ENCODE measurements at regions not wholly inside any gene's neighbourhood (a gene's known extent, or its start where the extent isn't known, plus 50 kb on each side); places are given as distances from the start of the nearest gene placed in this dataset.
"Not testable (repeated sequence)": the region's sequence is repeated elsewhere in the genome, so short reads cannot be mapped to it uniquely, and the experiment has no call there.

DNA sequence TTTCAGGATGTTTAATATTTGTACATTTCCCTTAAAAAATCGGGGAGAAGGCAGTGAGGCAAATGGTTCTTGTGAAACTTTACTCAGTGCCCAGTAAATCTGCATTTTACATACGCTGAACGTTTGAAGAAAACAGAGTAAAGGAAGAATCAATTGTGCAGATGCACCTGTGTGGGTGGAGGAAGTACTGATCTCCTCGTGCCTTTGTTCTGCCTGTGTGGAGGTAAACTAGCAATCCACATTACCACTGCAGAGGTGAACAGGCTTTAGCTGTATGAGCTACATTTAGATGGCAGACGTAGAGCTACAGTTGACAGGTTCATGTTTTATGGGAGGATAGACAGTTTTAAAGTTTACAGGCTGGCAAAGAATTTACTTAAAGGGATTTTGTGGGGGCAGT lies 62.7 kb upstream of the VIPR2 start:
- Mint-ChIP-seq H3K9me3 (no peaks in the 10 kb centered on the region), H3K4me3 (no peak overlapping the region), H3K27me3 (no peaks in the 10 kb centered on the region), H3K36me3 (ENCODE audit: low read depth) (no peaks in the 10 kb centered on the region), H3K4me1 (ENCODE audit: low read depth) (peaks cover 4% of the 10 kb centered on the region), H3K27ac (no peak overlapping the region)

- no peak overlapping the region for H3K4me3 Mint-ChIP-seq
- no peaks in the 10 kb centered on the region for H3K9me3 Mint-ChIP-seq
- H3K27me3 Mint-ChIP-seq: no peaks in the 10 kb centered on the region
- H3K4me1 Mint-ChIP-seq (ENCODE audit: low read depth): peaks cover 4% of the 10 kb centered on the region
- no peak overlapping the region for H3K27ac Mint-ChIP-seq
- H3K36me3 Mint-ChIP-seq (ENCODE audit: low read depth): no peaks in the 10 kb centered on the region
Observed at GRCh38 chr7:159205833-159206232, 61.2 kb upstream of the VIPR2 start.

DNA sequence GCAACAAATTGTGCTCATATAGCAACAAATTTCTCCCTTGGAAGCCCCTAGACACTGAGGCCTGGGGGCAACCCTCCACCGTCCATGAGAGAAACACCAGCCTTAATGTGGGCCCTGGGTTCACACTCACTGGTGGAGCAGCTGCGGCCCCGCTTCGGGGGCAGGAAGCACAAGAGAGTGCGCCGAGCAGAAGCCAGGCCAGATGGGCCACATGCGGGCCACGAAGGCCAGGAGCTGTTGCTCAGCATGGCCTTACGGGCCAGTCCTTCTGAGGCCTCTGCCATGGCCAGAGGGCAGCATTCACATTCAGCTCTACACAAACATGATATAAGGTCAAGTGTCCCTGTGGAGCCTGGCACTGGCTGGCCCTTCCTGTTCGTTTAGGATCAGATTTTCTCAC lies 60.0 kb upstream of the VIPR2 start:
- Mint-ChIP-seq H3K27ac (no peak overlapping the region), H3K9me3 (no peaks in the 10 kb centered on the region), H3K27me3 (no peaks in the 10 kb centered on the region), H3K4me3 (no peak overlapping the region), H3K36me3 (ENCODE audit: low read depth) (no peaks in the 10 kb centered on the region), H3K4me1 (ENCODE audit: low read depth) (no peaks in the 10 kb centered on the region)

DNA sequence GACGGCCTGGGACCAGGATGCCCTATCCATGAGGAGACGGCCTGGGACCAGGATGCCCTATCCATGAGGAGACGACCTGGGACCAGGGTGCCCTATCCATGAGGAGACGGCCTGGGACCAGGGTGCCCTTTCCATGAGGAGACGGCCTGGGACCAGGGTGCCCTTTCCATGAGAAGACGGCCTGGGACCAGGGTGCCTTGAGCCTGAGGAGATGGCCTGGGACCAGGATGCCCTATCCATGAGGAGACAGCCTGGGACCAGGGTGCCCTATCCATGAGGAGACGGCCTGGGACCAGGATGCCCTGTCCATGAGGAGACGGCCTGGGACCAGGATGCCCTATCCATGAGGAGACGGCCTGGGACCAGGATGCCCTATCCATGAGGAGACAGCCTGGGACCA lies 58.6 kb upstream of the VIPR2 start:
- H3K4me1 Mint-ChIP-seq (ENCODE audit: low read depth); H3K4me3 Mint-ChIP-seq; H3K9me3 Mint-ChIP-seq; H3K27me3 Mint-ChIP-seq; H3K36me3 Mint-ChIP-seq (ENCODE audit: low read depth); H3K27ac Mint-ChIP-seq: not testable (repeated sequence)

DNA sequence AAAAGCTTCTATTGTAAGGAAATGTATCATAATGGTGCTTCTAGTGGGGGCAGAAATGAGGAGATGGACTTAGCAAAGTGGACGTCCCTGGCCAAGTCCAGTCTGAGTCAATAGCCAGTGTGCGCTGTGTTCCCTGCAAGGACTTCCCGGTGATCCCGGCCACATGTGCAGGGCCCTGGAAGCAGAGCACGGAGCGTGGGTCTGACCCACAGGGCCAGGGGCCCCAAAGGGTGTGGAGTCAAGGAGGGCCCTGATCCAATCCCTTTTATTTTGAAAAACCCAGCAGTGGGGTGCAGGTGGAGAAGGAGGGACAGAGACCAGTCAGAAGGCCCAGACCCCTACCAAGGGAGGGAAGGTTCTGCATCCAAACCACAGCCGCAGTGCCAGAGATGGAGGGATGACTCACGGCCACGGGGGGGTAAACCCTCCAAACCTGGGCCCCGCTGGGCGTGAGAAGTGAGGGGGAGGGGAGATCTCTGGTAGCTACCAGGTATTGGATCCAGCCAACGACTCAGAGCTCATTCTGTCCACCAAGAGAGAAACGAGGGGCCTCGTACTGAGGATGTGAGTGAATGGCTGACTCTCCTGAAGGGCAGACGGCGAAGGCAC lies 57.2 kb upstream of the VIPR2 start:
- peaks cover 17% of the 10 kb centered on the region for H3K4me1 Mint-ChIP-seq (ENCODE audit: low read depth)
- H3K27ac Mint-ChIP-seq: no peak overlapping the region
- H3K9me3 Mint-ChIP-seq: no peaks in the 10 kb centered on the region
- no peaks in the 10 kb centered on the region for H3K36me3 Mint-ChIP-seq (ENCODE audit: low read depth)
- no peaks in the 10 kb centered on the region for H3K27me3 Mint-ChIP-seq
- no peak overlapping the region for H3K4me3 Mint-ChIP-seq

DNA sequence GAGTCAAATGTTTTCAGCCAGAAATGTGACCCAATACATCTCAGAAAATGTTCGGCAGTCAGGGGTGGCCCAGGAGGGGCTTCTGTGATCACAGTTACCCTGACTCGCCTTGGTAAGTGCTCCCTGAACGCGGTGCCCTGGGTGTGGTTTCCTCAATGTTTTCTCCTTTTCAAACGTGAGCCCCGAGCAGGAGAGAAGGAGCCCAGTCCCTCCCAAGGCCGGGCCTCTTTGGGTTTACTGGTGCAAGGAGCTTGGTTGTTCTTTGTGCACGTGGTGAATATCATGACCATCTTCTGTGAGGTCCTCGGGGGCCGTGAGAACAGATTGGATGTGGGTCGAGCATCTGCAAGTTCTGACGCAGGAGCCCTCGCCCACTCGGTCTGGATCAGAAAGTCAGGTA lies 55.8 kb upstream of the VIPR2 start:
- Mint-ChIP-seq H3K27ac (no peak overlapping the region), H3K4me1 (ENCODE audit: low read depth) (peaks cover 28% of the 10 kb centered on the region), H3K27me3 (no peaks in the 10 kb centered on the region), H3K36me3 (ENCODE audit: low read depth) (no peaks in the 10 kb centered on the region), H3K4me3 (no peak overlapping the region), H3K9me3 (no peaks in the 10 kb centered on the region)

- Mint-ChIP-seq H3K9me3 (no peaks in the 10 kb centered on the region), H3K27me3 (no peaks in the 10 kb centered on the region), H3K4me1 (ENCODE audit: low read depth) (peaks cover 35% of the 10 kb centered on the region)
Observed at GRCh38 chr7:159198016-159198724, 53.5 kb upstream of the VIPR2 start.

GRCh38 chr7:159197066-159197975 lies 52.7 kb upstream of the VIPR2 start:
- Mint-ChIP-seq H3K4me1 (ENCODE audit: low read depth) (peaks cover 35% of the 10 kb centered on the region), H3K9me3 (no peaks in the 10 kb centered on the region), H3K27ac (peak overlapping the region; percentile 75)

More at GRCh38 chr7:159198016-159198724, 53.5 kb upstream of the VIPR2 start:
- Mint-ChIP-seq H3K4me3 (peak overlapping the region; percentile 32), H3K36me3 (ENCODE audit: low read depth) (no peaks in the 10 kb centered on the region), H3K27ac (peak overlapping the region; percentile 21)

GRCh38 chr7:159196584-159196983 lies 51.9 kb upstream of the VIPR2 start:
- peaks cover 35% of the 10 kb centered on the region for H3K4me1 Mint-ChIP-seq (ENCODE audit: low read depth)
- peak overlapping the region; percentile 14 for H3K4me3 Mint-ChIP-seq
- no peaks in the 10 kb centered on the region for H3K27me3 Mint-ChIP-seq
- H3K36me3 Mint-ChIP-seq (ENCODE audit: low read depth): no peaks in the 10 kb centered on the region
- H3K9me3 Mint-ChIP-seq: no peaks in the 10 kb centered on the region
- no peak overlapping the region for H3K27ac Mint-ChIP-seq

More at GRCh38 chr7:159197066-159197975, 52.7 kb upstream of the VIPR2 start:
- Mint-ChIP-seq H3K36me3 (ENCODE audit: low read depth) (no peaks in the 10 kb centered on the region), H3K27me3 (no peaks in the 10 kb centered on the region), H3K4me3 (peak overlapping the region; percentile 51)

GRCh38 chr7:159195946-159196345 lies 51.3 kb upstream of the VIPR2 start:
- H3K4me3 Mint-ChIP-seq: no peak overlapping the region
- no peaks in the 10 kb centered on the region for H3K36me3 Mint-ChIP-seq (ENCODE audit: low read depth)
- H3K27me3 Mint-ChIP-seq: no peaks in the 10 kb centered on the region
- H3K4me1 Mint-ChIP-seq (ENCODE audit: low read depth): peaks cover 35% of the 10 kb centered on the region
- H3K27ac Mint-ChIP-seq: peak overlapping the region; percentile 36
- no peaks in the 10 kb centered on the region for H3K9me3 Mint-ChIP-seq

Measured in stimulated activated naive CD8-positive, alpha-beta T cell treated with anti-CD3 and anti-CD28 coated beads, Interleukin-15, Interleukin-2, amounts not matched to agents 100 ng/mL and 50 ng/mL, for 24 hours (primary cell).